ENCODE measurements at regions not wholly inside any gene's neighbourhood (a gene's known extent, or its start where the extent isn't known, plus 50 kb on each side); places are given as distances from the start of the nearest gene placed in this dataset.

DNA sequence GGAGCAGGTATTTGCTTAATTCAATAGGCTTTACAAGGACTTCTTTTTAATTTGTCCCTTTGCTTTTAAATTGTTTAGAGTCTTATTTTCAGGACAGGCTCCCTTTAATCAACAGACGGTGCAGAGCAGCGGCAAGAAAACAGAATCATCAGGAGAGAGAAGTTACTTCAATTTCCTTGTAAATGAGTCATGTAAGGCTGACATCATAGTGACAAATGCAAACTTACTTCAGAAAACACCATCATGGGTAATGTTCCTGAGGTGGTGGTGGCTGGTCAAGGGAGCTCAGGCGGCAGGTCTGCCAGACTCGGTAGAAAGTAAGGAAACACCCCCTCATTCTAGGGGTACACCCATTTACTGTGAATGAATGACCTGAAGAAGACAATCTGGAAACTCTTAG lies 395.1 kb downstream of the FBXO15 start:
- no peak overlapping the region for H3K27ac Mint-ChIP-seq
- no peaks in the 10 kb centered on the region for H3K36me3 Mint-ChIP-seq
- DNase-seq (ENCODE audit: extremely low spot score, unreplicated experiment): no peak
- no peaks in the 10 kb centered on the region for H3K4me1 Mint-ChIP-seq (ENCODE audit: unreplicated experiment)
- TF ChIP-seq, protein P1, sequence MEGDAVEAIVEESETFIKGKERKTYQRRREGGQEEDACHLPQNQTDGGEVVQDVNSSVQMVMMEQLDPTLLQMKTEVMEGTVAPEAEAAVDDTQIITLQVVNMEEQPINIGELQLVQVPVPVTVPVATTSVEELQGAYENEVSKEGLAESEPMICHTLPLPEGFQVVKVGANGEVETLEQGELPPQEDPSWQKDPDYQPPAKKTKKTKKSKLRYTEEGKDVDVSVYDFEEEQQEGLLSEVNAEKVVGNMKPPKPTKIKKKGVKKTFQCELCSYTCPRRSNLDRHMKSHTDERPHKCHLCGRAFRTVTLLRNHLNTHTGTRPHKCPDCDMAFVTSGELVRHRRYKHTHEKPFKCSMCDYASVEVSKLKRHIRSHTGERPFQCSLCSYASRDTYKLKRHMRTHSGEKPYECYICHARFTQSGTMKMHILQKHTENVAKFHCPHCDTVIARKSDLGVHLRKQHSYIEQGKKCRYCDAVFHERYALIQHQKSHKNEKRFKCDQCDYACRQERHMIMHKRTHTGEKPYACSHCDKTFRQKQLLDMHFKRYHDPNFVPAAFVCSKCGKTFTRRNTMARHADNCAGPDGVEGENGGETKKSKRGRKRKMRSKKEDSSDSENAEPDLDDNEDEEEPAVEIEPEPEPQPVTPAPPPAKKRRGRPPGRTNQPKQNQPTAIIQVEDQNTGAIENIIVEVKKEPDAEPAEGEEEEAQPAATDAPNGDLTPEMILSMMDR (conservative IDR thresholded peaks at IDR 0.05): no peak
- H3K4me3 Mint-ChIP-seq: no peak overlapping the region
- H3K27me3 Mint-ChIP-seq: peaks cover 4% of the 10 kb centered on the region
- H3K9me3 Mint-ChIP-seq: no peaks in the 10 kb centered on the region

DNA sequence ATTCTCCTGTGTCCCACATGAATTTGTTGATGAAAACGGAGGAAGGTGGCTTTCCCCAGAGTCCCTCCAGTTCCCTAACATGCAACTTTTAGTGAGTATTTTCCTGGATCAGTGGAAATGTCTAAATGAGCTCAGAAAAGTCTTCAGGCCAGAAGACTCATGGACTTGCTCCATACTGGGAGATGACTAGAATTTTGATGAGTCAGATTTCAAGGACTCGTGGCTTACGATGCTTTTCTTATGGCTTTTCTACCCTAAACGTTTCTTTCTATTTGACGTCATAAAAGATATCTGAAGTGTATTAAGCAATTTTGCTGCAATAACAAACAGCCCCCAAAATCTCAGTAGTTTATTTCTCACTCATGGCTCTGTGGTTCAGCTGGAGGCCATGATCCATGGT lies 397.6 kb downstream of the FBXO15 start:
- TF ChIP-seq, protein P1 (conservative IDR thresholded peaks at IDR 0.05): no peak
- Mint-ChIP-seq H3K27ac (no peak overlapping the region), H3K9me3 (no peaks in the 10 kb centered on the region), H3K4me1 (ENCODE audit: unreplicated experiment) (no peaks in the 10 kb centered on the region), H3K4me3 (no peak overlapping the region), H3K36me3 (no peaks in the 10 kb centered on the region), H3K27me3 (no peaks in the 10 kb centered on the region)
- no peak for DNase-seq (ENCODE audit: extremely low spot score, unreplicated experiment)

DNA sequence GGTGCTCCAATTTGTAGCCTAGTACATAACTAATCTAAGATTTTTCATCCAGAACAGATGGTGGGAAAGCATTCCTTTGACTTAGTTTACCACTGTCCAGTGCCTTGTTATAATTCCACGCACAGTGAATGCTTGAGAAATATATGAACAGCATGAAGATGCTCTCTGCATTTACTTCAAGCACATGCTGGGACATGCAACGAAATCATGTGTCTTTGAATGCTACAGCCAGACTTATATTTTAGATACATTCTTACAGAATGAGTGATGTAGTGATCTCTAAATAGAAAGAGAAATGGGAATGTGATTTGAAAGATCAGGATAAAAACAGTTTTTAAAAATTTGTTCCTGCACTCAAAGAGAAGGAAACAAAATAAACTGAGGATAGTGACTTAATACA lies 398.3 kb downstream of the FBXO15 start:
- no peaks in the 10 kb centered on the region for H3K36me3 Mint-ChIP-seq
- H3K4me1 Mint-ChIP-seq (ENCODE audit: unreplicated experiment): no peaks in the 10 kb centered on the region
- H3K9me3 Mint-ChIP-seq: no peaks in the 10 kb centered on the region
- DNase-seq (ENCODE audit: extremely low spot score, unreplicated experiment): no peak
- TF ChIP-seq, protein P1 (conservative IDR thresholded peaks at IDR 0.05): no peak
- H3K27me3 Mint-ChIP-seq: no peaks in the 10 kb centered on the region
- no peak overlapping the region for H3K27ac Mint-ChIP-seq
- no peak overlapping the region for H3K4me3 Mint-ChIP-seq

DNA sequence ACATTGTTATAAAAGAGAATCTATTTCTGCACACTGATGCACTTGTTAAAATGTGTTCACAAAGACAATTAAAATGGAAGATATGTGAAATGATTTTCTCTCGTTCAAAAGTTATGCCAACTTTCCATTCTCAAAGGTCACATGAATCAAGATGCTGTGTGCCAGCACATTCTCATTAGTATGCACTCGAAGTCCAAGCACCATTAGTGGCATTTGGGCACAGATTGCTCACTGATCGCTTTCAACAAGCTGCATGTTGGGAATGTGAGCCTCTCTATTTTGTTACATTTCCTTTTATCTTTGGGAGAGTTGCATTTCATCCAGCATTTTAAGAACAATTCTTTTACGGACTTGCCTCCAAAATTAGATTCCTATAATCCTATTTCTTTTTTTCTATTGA lies 398.9 kb downstream of the FBXO15 start:
- no peak for DNase-seq (ENCODE audit: extremely low spot score, unreplicated experiment)
- TF ChIP-seq, protein P1 (conservative IDR thresholded peaks at IDR 0.05): no peak
- no peaks in the 10 kb centered on the region for H3K4me1 Mint-ChIP-seq (ENCODE audit: unreplicated experiment)
- no peak overlapping the region for H3K4me3 Mint-ChIP-seq
- no peaks in the 10 kb centered on the region for H3K36me3 Mint-ChIP-seq
- H3K27ac Mint-ChIP-seq: no peak overlapping the region
- peaks cover 2% of the 10 kb centered on the region for H3K27me3 Mint-ChIP-seq
- no peaks in the 10 kb centered on the region for H3K9me3 Mint-ChIP-seq

DNA sequence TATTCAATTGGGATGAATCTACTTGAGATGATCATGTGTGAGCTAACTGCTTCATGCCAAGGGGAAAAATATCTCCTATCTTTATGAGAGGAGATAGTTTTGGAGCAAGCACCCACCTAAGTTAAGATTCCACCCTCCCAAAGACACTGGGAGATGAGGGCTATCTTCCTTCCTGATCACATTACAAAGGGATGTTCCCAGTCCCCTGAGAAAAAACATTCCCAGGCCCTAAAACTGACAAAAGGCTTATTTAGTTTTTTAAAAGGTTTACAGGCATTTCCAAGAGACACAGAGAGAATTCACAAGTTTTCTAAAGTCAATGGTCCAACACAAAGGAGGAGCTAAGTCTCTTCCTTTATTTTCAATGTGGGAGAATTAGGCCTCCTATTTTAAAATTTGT lies 401.5 kb downstream of the FBXO15 start:
- H3K36me3 Mint-ChIP-seq: no peaks in the 10 kb centered on the region
- no peaks in the 10 kb centered on the region for H3K4me1 Mint-ChIP-seq (ENCODE audit: unreplicated experiment)
- TF ChIP-seq, protein P1 (conservative IDR thresholded peaks at IDR 0.05): no peak
- no peaks in the 10 kb centered on the region for H3K9me3 Mint-ChIP-seq
- no peak overlapping the region for H3K4me3 Mint-ChIP-seq
- no peak for DNase-seq (ENCODE audit: extremely low spot score, unreplicated experiment)
- H3K27me3 Mint-ChIP-seq: peaks cover 3% of the 10 kb centered on the region
- no peak overlapping the region for H3K27ac Mint-ChIP-seq

DNA sequence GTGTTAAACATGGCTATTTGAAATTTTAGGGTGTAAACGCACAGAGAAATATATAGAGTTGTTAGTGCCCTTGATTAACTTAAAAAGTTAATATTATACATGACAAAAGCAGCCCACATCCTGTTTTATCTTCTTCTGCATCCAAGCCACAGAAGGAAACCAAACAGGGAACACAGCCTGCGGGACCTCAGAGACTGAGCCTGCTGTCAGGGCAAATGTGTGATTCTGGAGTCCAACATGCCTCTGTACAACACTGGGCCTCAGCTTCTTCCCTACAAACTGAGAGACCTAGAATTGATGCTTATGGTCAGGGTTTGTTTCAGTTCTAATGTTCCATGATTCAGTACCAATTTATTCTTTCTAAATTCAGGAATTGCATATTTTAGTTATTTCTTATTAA lies 404.7 kb downstream of the FBXO15 start:
- Mint-ChIP-seq H3K27me3 (peaks cover 3% of the 10 kb centered on the region), H3K36me3 (no peaks in the 10 kb centered on the region), H3K4me3 (no peak overlapping the region), H3K27ac (no peak overlapping the region), H3K9me3 (no peaks in the 10 kb centered on the region), H3K4me1 (ENCODE audit: unreplicated experiment) (no peaks in the 10 kb centered on the region)
- no peak for DNase-seq (ENCODE audit: extremely low spot score, unreplicated experiment)
- TF ChIP-seq, protein P1 (conservative IDR thresholded peaks at IDR 0.05): no peak

All from type B pancreatic cell (in vitro differentiated cells).